MM.1S (cell line): ENCODE measurements at regions not wholly inside any gene's neighbourhood (a gene's known extent, or its start where the extent isn't known, plus 50 kb on each side); places are given as distances from the start of the nearest gene placed in this dataset.

Experiments
- CTCF ChIP-seq: fragments of 300-600 bp; sonication (generic); IDR thresholded peaks from 2 replicates; pipeline ENCODE4 v1.5.1; 2016; ENCODE audit warnings: antibody characterized with exemption, low read length, mixed read lengths
- EZH2 ChIP-seq: fragments of 300-600 bp; sonication (generic); optimal IDR thresholded peaks from 2 replicates; pipeline ENCODE3; 2017; ENCODE audit warnings: low read depth, mild to moderate bottlenecking, antibody characterized with exemption, low read length, mixed read lengths

GRCh38 chr15:24760066-24760465 lies 84.5 kb downstream of the NPAP1 start:
- TF ChIP-seq EZH2 (no peak), CTCF (no peak)
